ENCODE measurements at regions not wholly inside any gene's neighbourhood (a gene's known extent, or its start where the extent isn't known, plus 50 kb on each side); places are given as distances from the start of the nearest gene placed in this dataset.

- TF ChIP-seq CTCF (conservative IDR thresholded peaks at IDR 0.05; ENCODE audit: low read depth, low read length): no peak
- DNase-seq (ENCODE audit: low read depth): no peak
- no peak overlapping the region for H3K4me3 ChIP-seq (ENCODE audit: low read length)
Observed at GRCh38 chr4:43512253-43512652, 619.7 kb downstream of the GRXCR1 start.

- no peak overlapping the region for H3K4me3 ChIP-seq (ENCODE audit: low read length)
- no peak for TF ChIP-seq CTCF (conservative IDR thresholded peaks at IDR 0.05; ENCODE audit: low read depth, low read length)
- DNase-seq (ENCODE audit: low read depth): no peak
Observed at GRCh38 chr4:43525646-43526045, 633.1 kb downstream of the GRXCR1 start.

GRCh38 chr4:43547561-43547960 is 655.0 kb downstream of the GRXCR1 start:
- no peak for DNase-seq (ENCODE audit: low read depth)
- no peak for TF ChIP-seq CTCF (conservative IDR thresholded peaks at IDR 0.05; ENCODE audit: low read depth, low read length)
- H3K4me3 ChIP-seq (ENCODE audit: low read length): no peak overlapping the region

- DNase-seq (ENCODE audit: low read depth): no peak
- TF ChIP-seq CTCF (conservative IDR thresholded peaks at IDR 0.05; ENCODE audit: low read depth, low read length): no peak
Observed at GRCh38 chr4:43550981-43551627, 658.6 kb downstream of the GRXCR1 start.

GRCh38 chr4:43556262-43556661 is 663.7 kb downstream of the GRXCR1 start:
- H3K4me3 ChIP-seq (ENCODE audit: low read length): no peak overlapping the region
- no peak for DNase-seq (ENCODE audit: low read depth)
- TF ChIP-seq CTCF (conservative IDR thresholded peaks at IDR 0.05; ENCODE audit: low read depth, low read length): no peak

More at GRCh38 chr4:43550981-43551627, 658.6 kb downstream of the GRXCR1 start:
- no peak overlapping the region for H3K4me3 ChIP-seq (ENCODE audit: low read length)

GRCh38 chr4:43560047-43560446 is 667.5 kb downstream of the GRXCR1 start:
- TF ChIP-seq CTCF (conservative IDR thresholded peaks at IDR 0.05; ENCODE audit: low read depth, low read length): no peak
- no peak overlapping the region for H3K4me3 ChIP-seq (ENCODE audit: low read length)
- no peak for DNase-seq (ENCODE audit: low read depth)

- no peak for TF ChIP-seq CTCF (conservative IDR thresholded peaks at IDR 0.05; ENCODE audit: low read depth, low read length)
- no peak overlapping the region for H3K4me3 ChIP-seq (ENCODE audit: low read length)
- DNase-seq (ENCODE audit: low read depth): no peak
Observed at GRCh38 chr4:43564107-43564506, 671.6 kb downstream of the GRXCR1 start.

Data from retinal pigment epithelial cell (primary cell).